ENCODE measurements at regions not wholly inside any gene's neighbourhood (a gene's known extent, or its start where the extent isn't known, plus 50 kb on each side); places are given as distances from the start of the nearest gene placed in this dataset.
"Not testable (repeated sequence)": the region's sequence is repeated elsewhere in the genome, so short reads cannot be mapped to it uniquely, and the experiment has no call there.

- no peak for DNase-seq (ENCODE audit: low spot score)
These were observed 496.9 kb upstream of the STXBP6 start for GRCh38 chr14:25546826-25547225.

GRCh38 chr14:25537846-25538455 lies 488.0 kb upstream of the STXBP6 start:
- DNase-seq (ENCODE audit: low spot score): no peak

GRCh38 chr14:25526290-25526689 lies 476.3 kb upstream of the STXBP6 start:
- DNase-seq (ENCODE audit: low spot score): no peak

DNA sequence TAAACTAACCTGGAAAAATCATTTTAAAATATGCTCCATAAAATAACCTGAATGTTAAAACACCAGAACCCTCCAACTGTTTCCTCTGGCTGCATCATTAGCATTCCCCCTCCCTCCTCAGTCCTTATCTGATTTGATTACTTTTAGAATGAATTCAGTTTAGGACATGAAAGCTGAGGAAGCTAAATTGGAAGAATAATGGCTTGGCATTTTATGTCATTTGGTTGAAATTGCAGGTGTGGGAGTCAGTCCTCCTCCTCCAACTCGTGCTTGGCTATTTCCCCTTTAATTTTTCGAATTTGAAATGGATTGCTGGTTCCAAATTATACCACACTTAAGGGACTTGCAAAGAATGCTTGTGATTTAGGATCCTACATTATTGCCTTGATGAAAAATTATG lies 473.0 kb upstream of the STXBP6 start:
- no peak for DNase-seq (ENCODE audit: low spot score)

DNA sequence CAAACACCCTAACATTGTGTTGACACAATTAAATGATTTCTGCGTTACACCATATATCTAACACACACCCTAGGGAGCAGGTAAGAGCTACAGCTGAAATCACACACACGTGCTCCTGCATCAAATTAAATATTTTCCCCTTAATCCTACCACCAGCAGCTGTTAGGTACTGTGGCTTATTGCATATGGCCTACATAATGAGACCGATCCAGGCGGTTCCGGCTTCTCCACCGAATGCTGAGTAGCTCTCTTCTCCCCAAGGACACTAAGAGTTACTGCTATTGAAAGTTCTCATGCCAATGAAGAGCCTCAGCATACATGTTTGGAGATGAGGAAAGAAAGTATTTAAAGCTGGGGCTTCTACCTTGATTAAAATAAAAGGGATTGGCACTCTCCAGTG lies 472.2 kb upstream of the STXBP6 start:
- DNase-seq (ENCODE audit: low spot score): no peak

GRCh38 chr14:25521616-25522015 lies 471.7 kb upstream of the STXBP6 start:
- no peak for DNase-seq (ENCODE audit: low spot score)

DNA sequence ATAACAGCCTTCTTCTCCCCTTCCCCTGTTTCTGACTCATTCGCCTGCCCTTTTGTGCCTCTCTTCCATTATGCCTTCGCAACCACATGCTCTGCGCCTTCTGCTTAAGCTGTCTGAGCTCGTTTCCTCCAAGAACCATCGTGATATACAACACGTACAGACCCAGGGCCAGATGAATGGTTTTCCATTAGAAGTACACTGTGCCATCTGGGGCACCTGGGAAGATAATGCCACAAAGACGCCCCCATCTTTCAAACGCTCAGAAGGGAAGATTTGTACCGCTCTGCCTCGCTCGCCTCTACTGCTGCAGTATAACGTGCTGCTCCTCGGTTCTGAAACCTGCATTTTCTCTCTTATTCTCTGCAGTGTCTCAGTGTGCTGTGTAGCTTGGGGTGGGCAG lies 470.9 kb upstream of the STXBP6 start:
- no peak for DNase-seq (ENCODE audit: low spot score)

- DNase-seq (ENCODE audit: low spot score): no peak
These were observed 468.4 kb upstream of the STXBP6 start for GRCh38 chr14:25518364-25518763.

DNA sequence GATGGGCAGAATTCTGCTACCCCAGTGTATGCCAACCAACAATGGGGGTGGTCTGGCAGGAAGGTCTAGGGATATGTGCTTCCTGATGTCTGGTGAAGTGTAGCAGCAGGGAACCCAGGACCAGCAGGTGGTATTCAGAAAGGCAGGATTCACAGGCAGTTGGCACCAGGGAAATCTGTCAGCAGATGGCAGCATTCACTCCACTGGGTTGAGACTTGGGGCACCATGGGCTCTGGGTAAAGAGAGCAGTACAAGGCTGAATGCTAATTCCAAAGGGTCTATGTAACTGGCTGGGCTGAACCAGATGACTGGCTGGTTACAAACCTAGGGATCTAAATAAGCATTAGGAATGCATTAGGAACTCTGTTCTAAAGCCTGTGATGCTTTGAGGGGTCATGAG lies 466.9 kb upstream of the STXBP6 start:
- DNase-seq (ENCODE audit: low spot score): no peak

- DNase-seq (ENCODE audit: low spot score): no peak
These were observed 458.9 kb upstream of the STXBP6 start for GRCh38 chr14:25508845-25509244.

DNA sequence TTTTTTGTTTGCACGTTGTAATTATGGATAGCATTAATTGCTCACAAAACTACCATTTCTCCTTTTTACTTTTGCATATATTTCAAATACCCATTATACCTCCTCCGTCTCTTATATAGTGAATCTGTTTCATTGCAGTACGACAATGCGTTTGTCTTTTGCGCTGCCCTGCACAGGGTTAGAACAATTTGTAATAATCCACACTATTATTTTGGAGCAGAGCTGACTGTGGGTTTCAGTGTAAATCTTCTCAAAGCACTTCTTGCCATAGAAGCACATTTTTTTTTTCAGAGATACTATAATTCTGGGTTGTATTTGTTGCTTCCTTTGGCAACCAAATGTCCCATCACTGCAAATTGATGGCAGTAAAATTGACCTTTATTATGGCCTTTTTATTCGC lies 451.8 kb upstream of the STXBP6 start:
- no peak for DNase-seq (ENCODE audit: low spot score)

GRCh38 chr14:25488961-25489360 lies 439.0 kb upstream of the STXBP6 start:
- DNase-seq (ENCODE audit: low spot score): no peak

DNA sequence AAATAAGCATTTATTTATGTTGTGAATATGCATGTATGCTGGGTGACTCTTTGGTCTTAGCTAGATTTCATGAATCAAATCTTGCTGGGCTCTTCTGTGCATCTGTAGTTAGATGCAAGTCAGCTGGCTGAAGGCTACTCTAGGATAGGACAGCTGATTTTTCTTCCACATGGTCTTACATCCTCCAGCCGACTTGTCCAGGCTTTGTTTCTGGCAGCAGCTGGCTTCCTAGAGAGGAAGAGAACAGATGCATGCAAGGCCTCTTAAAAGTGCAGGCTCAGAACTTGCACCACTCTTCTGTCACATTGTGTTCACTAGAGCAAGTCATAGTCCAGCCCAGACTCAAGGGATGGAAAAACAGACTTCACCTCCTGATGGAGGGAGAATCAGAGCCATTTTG lies 435.4 kb upstream of the STXBP6 start:
- DNase-seq (ENCODE audit: low spot score): no peak

DNA sequence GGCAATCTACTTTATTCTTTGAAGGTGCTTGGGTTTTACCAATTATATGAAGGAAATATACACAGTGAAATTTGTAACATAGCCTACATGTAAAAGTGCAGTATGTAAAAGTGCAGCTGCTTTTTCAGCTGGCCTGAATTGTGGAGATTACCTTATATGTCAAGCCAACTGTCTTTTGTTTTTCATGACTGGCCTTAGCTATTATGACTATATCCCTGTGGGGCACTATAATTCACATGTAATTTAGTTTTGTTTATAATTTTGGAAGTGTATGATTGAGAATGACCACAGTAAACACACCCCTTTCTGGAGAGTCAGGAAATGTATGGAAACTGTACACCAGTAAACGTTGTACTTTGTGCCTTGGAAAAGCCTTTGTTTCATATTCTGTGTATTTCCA lies 435.0 kb upstream of the STXBP6 start:
- DNase-seq (ENCODE audit: low spot score): no peak

GRCh38 chr14:25484235-25484634 lies 434.3 kb upstream of the STXBP6 start:
- no peak for DNase-seq (ENCODE audit: low spot score)

DNA sequence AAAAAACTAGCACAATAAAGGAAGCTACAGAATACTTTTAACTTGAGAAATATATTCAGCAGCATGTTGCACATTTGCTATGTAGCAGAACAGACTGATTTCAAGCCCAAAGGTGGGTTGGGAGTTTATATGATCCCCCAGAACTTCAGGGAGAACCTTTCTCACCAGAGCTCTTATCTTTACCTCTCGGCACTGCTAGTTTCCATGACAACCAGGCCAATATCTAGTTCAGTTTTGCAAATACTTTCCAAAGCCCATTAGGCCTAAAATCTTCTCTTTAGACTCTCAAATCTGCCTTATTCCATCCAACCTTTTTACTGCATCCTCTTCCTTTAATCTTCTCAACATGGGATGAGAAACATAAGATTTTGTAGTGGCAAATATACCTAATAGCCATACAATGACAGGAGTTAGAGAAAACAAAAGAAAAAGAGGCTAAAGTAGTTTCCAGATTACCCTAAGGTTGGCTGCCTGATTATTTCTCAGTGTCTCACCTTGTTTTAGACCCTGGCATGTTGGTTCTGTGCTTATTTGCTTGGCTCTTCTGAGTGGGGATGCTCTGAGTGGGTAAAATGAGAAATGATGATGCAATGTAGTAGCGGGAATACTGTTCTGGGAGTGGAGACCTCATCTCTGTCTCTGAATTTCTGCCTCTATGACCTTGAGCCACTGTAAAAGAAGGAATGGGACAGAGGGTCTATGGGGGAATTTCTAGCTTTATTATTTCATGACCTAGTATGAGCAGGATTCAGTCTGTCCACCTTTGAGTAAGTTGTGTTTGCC lies 427.6 kb upstream of the STXBP6 start:
- no peak for DNase-seq (ENCODE audit: low spot score)

GRCh38 chr14:25472700-25473099 lies 422.8 kb upstream of the STXBP6 start:
- no peak for DNase-seq (ENCODE audit: low spot score)

- no peak for DNase-seq (ENCODE audit: low spot score)
These were observed 414.8 kb upstream of the STXBP6 start for GRCh38 chr14:25464772-25465171.

- DNase-seq (ENCODE audit: low spot score): no peak
These were observed 414.1 kb upstream of the STXBP6 start for GRCh38 chr14:25464078-25464477.

DNA sequence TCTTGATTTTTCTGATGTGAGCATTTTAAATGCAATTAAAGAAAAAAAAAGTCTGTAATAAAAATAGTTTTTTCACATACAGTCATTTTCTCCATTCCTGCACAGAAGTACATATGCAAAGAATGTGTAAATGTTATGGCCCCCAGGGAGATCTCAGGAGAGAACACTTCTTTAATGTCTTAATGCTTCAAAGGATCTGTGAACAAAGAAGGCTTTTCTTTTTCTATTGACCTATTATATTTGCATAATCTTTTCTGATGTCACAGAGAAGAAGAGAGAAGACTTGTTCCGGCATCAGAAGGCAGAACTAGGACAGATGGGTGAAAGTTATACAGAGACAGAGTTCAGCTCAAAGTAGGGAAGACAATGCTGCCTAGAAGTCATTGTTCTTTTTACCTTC lies 413.5 kb upstream of the STXBP6 start:
- no peak for DNase-seq (ENCODE audit: low spot score)

- DNase-seq (ENCODE audit: low spot score): no peak
These were observed 411.8 kb upstream of the STXBP6 start for GRCh38 chr14:25461780-25462179.

GRCh38 chr14:25444381-25444780 lies 394.4 kb upstream of the STXBP6 start:
- DNase-seq (ENCODE audit: low spot score): no peak

- not testable (repeated sequence) for DNase-seq (ENCODE audit: low spot score)
These were observed 390.4 kb upstream of the STXBP6 start for GRCh38 chr14:25440382-25440781.

DNA sequence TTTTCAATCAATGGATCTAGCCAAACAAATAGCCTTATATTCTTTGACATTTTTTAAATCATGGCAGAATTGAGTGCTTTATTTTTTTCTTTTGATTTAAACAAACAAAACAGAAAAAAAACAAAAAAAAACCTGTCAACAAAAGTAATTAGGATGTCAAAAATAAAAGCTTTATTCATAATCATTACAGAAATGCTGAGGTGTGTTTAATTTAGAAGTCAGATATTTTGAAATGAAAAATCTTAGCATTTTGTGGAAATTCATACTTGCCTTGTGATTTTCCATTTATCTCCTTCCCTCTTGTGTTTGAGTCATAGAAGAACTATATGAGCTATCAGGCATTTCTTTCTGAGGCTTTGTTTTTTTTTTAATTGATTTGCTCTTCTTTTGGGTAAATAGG lies 387.0 kb upstream of the STXBP6 start:
- DNase-seq (ENCODE audit: low spot score): no peak
